Erythroblast (primary cell): ENCODE measurements at regions not wholly inside any gene's neighbourhood (a gene's known extent, or its start where the extent isn't known, plus 50 kb on each side); places are given as distances from the start of the nearest gene placed in this dataset.

Source experiments
- DNase-seq, 2 experiments: peaks; one replicate each; lab custom pipeline; 2025; lab: John Stamatoyannopoulos, UW
- GATA1 ChIP-seq: IDR thresholded peaks from 2 replicates; pipeline ENCODE4 v1.6.1; 2011; ENCODE audit warnings: low read depth, mild to moderate bottlenecking, control low read depth, low read length, moderate library complexity
- POLR2A ChIP-seq: IDR thresholded peaks from 2 replicates; pipeline ENCODE4 v1.6.1; 2011; ENCODE audit warnings: mild to moderate bottlenecking, low read length

DNA sequence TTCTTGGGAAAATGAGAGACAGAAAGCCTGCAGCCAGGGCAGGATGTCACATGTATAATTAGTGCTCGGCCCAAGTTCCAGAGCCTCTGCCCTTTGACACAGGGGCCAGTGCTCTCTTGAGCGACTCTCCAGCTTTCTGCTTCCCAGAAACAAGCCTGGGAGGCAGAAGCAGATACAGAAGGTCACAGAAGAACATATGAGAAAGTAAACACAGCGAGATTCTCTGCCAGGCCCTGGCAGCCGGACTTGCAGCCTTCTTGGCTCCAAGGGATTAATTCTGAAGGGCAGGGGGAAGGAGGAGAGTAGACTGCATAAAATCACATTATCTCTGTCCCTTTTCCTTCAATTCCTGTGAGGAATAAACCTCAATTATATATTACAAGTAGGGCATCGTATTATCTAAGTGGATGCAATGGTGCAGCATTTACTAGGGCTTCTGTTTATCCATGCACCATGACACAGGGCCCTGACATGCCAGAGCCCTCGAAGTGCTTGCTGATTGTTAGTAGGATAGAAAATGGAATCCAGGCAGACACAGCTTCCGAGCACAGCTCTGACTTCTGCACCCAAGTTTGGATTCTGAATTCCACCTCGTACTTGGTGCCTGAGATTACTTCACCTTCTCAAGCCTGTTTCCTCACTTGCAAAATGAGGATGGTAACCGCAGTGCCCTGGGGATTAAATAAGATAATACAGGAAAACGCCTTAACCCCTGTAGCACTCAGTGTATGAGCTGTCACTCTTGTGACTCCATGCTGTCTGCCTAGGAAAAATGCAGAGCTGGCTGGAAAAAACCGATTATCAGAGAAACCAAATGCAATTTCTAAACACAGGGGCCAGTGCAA lies 536.5 kb downstream of the TNS3 start:
- TF ChIP-seq GATA1 (no peak), POLR2A (no peak)
- DNase-seq = no peak

DNA sequence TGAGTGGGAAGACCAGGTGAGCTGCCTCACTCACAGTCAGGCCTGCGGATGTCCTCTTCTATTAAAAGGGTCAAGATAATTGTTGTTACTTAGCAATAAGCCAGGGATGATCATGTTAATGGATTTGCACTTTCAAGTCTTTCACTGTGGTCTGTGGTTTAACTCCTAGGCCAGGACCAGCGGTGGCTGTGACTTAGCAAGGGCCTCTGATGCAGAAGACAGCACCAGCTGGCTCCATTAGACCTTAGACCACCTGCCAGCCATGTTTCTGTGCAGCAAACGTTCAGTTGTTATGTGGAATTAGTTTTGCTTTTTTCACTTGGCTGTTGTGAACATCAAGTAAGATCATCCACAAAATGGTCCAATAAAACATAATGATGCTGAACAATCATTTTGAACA lies 537.3 kb downstream of the TNS3 start:
- DNase-seq = no peak
- TF ChIP-seq POLR2A (no peak), GATA1 (no peak)

DNA sequence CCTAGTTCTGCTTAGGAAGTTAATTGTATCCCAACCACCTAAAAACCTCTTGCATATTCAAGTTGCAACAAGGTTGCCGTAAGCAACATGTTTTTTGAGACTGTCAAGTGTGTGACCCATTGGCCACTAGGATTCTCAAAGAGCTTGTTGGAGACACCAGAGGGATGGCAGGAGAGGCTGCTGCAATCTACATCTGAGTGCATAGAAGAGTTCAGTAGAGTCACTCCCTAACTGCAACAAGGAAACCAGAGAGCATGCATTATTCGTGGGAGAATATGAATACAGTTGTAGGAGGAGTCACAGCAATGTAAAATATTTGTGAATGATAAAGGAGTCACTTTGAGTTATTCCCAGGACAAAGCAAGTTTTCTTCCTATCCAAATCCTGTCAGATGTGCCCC lies 538.6 kb downstream of the TNS3 start:
- DNase-seq = no peak
- no peak for TF ChIP-seq POLR2A
- TF ChIP-seq GATA1 = no peak

DNA sequence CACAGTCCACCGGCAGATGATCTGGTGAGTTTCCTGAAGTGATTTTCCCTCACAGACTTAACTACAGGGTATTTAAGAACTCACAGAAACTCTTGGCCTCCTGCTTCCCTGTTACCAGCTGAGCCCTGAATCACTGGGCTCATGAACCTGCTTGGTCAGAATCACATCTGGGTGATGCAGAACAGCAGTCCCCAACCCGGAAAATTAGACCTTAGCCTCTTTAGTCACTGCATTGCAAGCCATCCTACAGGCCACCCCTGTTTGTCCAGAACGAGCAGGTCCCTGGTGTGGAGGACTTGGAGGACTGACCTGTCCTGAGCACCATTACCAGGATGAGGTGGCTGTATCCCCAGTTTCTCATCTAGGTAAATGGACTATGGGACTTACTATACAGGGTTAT lies 539.2 kb downstream of the TNS3 start:
- no peak for DNase-seq
- TF ChIP-seq GATA1 (no peak), POLR2A (no peak)

DNA sequence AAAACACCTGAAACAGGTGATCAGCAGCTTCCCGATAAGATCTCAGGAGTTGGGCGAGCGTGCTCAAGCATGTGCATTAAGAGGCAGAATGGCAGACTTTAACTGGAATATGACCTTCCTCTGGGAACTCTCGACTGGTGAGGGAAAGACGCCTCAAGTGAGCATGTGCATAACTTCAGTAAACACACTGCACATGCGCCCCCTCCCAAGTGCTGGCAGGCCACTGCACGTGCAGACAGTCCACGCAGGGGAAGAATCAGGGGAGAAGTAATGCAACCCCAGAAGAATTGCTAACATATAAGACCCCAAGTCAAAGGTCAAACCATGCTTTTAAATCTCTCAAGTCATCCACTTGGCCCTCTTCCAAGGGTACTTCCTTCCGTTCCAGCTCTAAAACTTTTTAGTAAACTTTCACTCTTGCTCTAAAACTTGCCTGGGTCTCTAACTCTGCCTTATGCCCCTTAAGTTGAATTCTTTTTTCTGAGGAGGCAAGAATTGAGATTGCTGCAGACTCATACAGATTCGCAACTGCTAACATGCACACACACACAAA lies 541.0 kb downstream of the TNS3 start:
- DNase-seq = no peak
- TF ChIP-seq GATA1 (no peak), POLR2A (no peak)

DNA sequence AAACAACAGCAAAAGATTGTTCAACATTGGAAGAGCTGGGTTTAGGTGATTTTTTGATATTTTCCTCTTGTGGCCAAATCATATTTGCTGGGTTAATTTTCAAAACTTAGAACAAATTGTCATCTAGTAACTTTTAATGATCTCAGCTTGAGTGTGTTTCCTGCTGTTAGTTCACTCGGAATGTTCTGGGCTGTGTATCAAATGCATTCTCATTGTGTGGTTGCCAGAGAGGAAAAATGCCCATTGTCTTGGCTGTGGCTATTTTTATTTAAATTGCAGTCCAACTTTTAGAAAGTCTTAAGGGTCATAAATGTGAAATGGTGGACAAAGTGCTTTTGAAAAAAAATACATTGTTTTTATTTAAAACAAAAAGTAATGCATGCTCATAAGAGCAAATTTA lies 542.0 kb downstream of the TNS3 start:
- TF ChIP-seq GATA1 (no peak), POLR2A (no peak)
- DNase-seq = no peak

DNA sequence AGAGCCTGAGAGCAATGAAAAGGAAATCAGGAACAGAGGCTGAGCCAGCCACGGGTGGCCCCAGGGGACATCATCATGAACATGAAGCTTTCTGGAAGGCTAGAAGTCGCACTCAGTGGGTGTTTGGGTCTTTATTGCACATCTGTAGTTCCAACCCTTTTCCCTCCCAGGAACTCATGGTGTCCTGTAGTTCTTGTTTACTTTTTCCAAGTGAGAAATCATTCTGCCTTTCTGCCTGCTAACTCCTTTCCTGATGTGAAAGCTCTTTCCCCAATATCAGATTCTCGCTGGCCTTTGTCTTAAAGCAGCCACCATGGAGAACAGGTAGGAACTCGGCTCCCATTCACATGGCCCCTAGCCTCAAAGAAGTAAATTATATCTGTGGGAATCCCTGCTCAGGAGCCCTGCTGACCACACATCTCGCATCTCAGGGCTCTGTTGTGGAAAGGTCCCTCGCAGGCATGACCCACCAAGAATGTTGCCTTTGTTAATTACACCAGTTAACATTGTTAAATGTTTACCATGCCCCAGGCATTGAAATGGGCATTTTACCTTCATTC lies 542.7 kb downstream of the TNS3 start:
- DNase-seq = no peak
- no peak for TF ChIP-seq POLR2A

DNA sequence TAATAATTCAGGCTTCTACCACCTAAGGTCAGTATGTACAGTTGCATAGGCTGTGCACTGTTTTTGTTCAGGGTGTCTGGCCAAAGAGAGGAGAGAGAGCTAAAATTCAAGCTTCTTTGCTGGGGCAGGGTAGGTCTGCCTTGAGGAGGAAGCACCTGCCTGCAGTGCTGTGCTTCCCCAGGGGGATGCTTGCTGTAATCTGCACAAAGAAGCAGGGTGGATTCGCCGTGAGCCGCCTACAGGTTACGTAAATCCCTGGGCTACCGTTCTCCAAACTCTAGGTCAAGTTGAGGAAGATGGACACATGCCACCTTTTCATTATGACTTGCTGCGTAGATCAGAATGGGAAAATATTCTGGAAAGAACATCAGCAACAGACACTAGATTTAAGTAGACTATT lies 543.3 kb downstream of the TNS3 start:
- DNase-seq = no peak
- TF ChIP-seq GATA1 = no peak
- TF ChIP-seq POLR2A = no peak

DNA sequence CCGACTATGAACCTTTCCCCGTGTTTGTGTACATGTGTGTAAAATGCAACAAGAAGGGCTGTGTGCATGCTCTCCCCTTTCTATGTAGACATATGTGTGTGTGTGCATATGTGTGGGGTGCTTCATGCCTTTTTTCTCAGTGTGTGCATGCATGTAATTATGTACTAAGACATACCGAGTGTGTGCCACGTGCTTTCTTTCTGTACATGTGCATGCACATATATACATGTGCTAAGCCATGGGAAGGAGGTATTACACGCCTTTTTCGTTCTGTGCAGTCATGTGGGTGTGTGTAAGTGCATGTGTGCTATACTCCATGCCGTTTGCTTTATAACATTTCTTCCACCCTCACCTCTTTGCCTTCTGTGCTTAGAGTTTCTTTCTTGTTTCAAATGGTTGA lies 544.3 kb downstream of the TNS3 start:
- no peak for TF ChIP-seq POLR2A
- TF ChIP-seq GATA1 = no peak
- no peak for DNase-seq

DNA sequence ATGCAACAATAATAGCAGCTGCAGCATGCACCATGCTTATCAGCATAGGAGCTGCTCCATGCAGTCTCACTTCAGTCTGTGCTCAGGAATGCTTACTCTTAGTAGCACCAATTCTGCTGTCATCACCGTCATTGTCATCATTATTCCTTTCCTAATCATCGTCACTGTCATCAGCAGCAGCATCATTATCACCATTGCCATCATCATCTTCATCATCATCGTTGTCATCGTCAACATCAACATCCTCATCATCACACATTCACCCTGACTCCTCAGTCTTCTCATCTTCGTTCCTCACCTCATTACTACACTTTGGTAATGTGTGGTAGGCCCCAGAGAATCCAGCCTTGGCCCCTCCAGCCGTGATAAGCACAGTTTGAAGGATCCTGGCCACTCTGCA lies 545.0 kb downstream of the TNS3 start:
- TF ChIP-seq POLR2A = no peak
- no peak for TF ChIP-seq GATA1
- DNase-seq = no peak

DNA sequence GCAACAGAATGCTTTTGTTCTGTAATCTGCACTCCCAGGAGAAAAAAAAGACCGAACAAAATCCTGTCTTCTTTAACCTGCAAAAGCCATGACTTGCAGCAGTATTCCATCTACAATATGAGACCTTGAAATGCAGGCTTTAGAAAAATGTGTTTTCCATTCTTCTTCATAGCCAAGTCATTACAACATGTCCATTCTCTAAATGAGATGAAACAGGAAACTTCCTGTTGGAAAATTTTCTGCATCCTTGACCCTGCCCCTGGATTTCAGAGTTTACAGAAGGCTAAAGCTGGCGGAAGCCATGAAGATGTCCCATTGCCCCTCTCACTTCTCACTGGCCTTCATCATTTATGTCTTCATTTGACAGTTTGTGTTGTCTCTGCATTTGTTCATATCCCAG lies 546.4 kb downstream of the TNS3 start:
- TF ChIP-seq GATA1 (no peak), POLR2A (no peak)
- DNase-seq = no peak

DNA sequence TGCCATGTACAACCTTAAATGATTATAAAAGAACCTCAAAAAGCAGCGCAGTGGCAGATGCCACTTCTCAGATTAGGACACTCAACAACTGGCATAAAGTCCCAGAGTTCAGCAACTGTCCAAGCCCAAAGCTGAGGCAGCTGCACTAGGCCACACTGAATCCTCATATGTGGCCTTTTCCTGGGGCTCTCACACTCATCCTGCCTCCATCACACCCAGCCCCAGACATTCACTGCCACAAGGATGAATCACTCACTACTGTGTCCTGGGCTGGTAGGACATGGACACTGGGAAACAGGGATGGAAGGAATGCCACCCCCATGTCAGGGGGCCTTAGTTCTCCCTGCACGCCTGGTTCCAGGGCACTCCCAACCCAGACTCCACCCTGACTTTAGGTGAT lies 547.7 kb downstream of the TNS3 start:
- TF ChIP-seq POLR2A (no peak), GATA1 (no peak)
- DNase-seq = no peak

DNA sequence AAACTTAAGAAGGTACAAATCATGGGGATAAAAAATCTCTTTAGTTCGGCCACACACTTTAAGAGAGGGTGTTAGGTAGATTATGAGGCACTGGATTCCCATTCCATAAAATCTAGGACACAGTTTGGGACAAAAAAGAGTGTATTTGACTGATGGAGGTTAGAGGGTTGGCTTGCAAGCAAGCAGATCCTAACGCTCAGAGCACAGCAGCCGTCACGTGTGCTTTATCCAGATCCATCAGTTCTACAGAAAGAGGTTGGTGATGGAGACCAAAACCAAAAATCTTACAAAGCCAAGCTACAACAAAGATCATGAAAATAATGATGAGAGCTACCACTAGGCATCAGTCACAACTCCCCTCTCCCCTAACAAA lies 549.4 kb downstream of the TNS3 start:
- DNase-seq = no peak
- TF ChIP-seq GATA1 = no peak
- no peak for TF ChIP-seq POLR2A

DNA sequence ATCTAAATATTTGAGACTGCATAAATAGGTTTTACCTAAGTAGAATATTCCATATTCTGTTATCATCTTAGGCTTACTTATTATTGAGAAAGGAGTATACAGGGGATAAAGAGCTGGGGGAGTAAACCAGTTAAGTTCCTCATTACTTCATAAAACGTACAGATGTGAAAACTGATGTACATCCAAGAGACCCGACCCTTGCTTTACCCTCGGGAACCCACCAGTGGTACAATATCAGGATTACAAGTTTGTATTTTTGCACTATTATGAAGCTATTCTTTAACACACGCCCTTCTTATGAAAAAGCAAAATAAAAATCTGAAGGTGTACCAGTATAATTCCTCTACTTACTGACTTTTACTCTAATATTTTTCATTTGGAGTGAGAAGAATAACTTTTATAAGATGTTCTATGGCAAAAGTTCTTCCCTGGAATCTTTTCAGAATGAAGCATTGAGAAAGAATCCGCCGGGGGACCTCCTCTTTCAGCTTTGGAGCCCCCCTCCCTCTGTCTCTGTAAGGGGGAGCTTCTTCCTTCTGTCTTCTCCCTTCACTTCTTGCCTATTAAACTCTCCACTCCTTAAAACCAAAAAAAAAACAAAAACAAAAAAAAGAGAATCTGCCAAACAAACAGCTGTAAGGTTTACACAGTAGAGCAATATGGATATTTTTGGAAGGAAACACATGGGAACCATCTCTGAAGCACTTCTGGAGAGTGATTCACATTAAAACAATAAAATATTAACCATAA lies 550.0 kb downstream of the TNS3 start:
- DNase-seq = no peak
- TF ChIP-seq GATA1 (no peak), POLR2A (no peak)
